Trophoblast cell (in vitro differentiated cells and primary cell): ENCODE measurements at regions not wholly inside any gene's neighbourhood (a gene's known extent, or its start where the extent isn't known, plus 50 kb on each side); places are given as distances from the start of the nearest gene placed in this dataset.
"Not testable (repeated sequence)": the region's sequence is repeated elsewhere in the genome, so short reads cannot be mapped to it uniquely, and the experiment has no call there.

Source experiments
- DNase-seq, 2 donors: peaks; one replicate each; pipeline ENCODE4 v3.0.0-alpha.2; 2016
- H2AFZ ChIP-seq: 2 replicates; pipeline ENCODE4 v1.6.1; 2013; ENCODE audit warnings: low read length, moderate library complexity, mild to moderate bottlenecking; ENCODE audit not compliant: insufficient read depth, poor library complexity
- H2AK5ac ChIP-seq: 2 replicates; pipeline ENCODE4 v1.6.1; 2013; ENCODE audit warnings: mild to moderate bottlenecking, low read length
- H2BK120ac ChIP-seq: 2 replicates; pipeline ENCODE4 v1.6.1; 2013; ENCODE audit warnings: low read length, mild to moderate bottlenecking, moderate library complexity; ENCODE audit not compliant: insufficient read depth, poor library complexity
- H2BK12ac ChIP-seq: 2 replicates; pipeline ENCODE4 v1.6.1; 2013; ENCODE audit warnings: mild to moderate bottlenecking, low read length, moderate library complexity
- H2BK5ac ChIP-seq: 2 replicates; pipeline ENCODE4 v1.6.1; 2013; ENCODE audit warnings: low read length, low read depth, moderate library complexity, mild to moderate bottlenecking; ENCODE audit not compliant: poor library complexity
- H3K14ac ChIP-seq: 2 replicates; pipeline ENCODE4 v1.6.1; 2013; ENCODE audit warnings: mild to moderate bottlenecking, low read length
- H3K18ac ChIP-seq: 2 replicates; pipeline ENCODE4 v1.6.1; 2013; ENCODE audit warnings: mild to moderate bottlenecking, low read length
- H3K23ac ChIP-seq: 2 replicates; pipeline ENCODE4 v1.6.1; 2013; ENCODE audit warnings: low read length
- H3K27ac ChIP-seq: 2 replicates; pipeline ENCODE4 v1.5.1; 2013; ENCODE audit warnings: low read depth, mild to moderate bottlenecking, inconsistent platforms, low read length, moderate library complexity
- H3K27me3 ChIP-seq: 2 replicates; pipeline ENCODE4 v1.6.1; 2013; ENCODE audit warnings: inconsistent platforms, mild to moderate bottlenecking, low read length, moderate library complexity; ENCODE audit not compliant: insufficient read depth
- H3K36me3 ChIP-seq, 2 experiments: 1 replicate in 1 of 2; 2 replicates in 1 of 2; pipeline ENCODE4 v1.6.1; 2013; ENCODE audit warnings: low read length in 2 of 2, mild to moderate bottlenecking in 2 of 2, moderate library complexity in 1 of 2; ENCODE audit not compliant: insufficient read depth in 2 of 2, control insufficient read depth in 1 of 2
- H3K4ac ChIP-seq: 2 replicates; pipeline ENCODE4 v1.6.1; 2013; ENCODE audit warnings: low read depth, mild to moderate bottlenecking, low read length, moderate library complexity
- H3K4me1 ChIP-seq, 2 experiments: 1 replicate in 1 of 2; 2 replicates in 1 of 2; pipeline ENCODE4 v1.6.1; 2013; ENCODE audit warnings: low read length in 2 of 2, mild to moderate bottlenecking in 2 of 2, moderate library complexity in 1 of 2; ENCODE audit not compliant: insufficient read depth in 2 of 2, control insufficient read depth in 1 of 2
- H3K4me2 ChIP-seq: 2 replicates; pipeline ENCODE4 v1.6.1; 2013; ENCODE audit warnings: inconsistent platforms, mild to moderate bottlenecking, low read length, moderate library complexity
- H3K4me3 ChIP-seq: 2 replicates; pipeline ENCODE4 v1.5.1; 2013; ENCODE audit warnings: mild to moderate bottlenecking, low read depth, low read length, inconsistent platforms
- H3K79me1 ChIP-seq: one replicate; pipeline ENCODE4 v1.6.1; 2013; ENCODE audit warnings: low read length
- H3K79me2 ChIP-seq: 2 replicates; pipeline ENCODE4 v1.6.1; 2013; ENCODE audit warnings: low read length, mild to moderate bottlenecking; ENCODE audit not compliant: control insufficient read depth, insufficient read depth, poor library complexity
- H3K9ac ChIP-seq: 2 replicates; pipeline ENCODE4 v1.6.1; 2013; ENCODE audit warnings: mild to moderate bottlenecking, low read length
- H3K9me3 ChIP-seq: 2 replicates; pipeline ENCODE4 v1.6.1; 2013; ENCODE audit warnings: low read depth, mild to moderate bottlenecking, control low read depth, inconsistent platforms, low read length; ENCODE audit not compliant: insufficient read depth
- H4K12ac ChIP-seq: 2 replicates; pipeline ENCODE4 v1.6.1; 2013; ENCODE audit warnings: low read depth, mild to moderate bottlenecking, low read length, moderate library complexity
- H4K8ac ChIP-seq: 2 replicates; pipeline ENCODE4 v1.6.1; 2013; ENCODE audit warnings: low read depth, mild to moderate bottlenecking, low read length, moderate library complexity
- H4K91ac ChIP-seq: one replicate; pipeline ENCODE4 v1.6.1; 2013; ENCODE audit warnings: low read depth, mild to moderate bottlenecking, low read length, moderate library complexity
- WGBS: extraction: QIAGEN DNeasy Blood & Tissue Kit; methylation state at CpG from one replicate; pipeline ENCODE4 v1.1.7; 2013; ENCODE audit warnings: missing lambda C conversion rate; ENCODE audit not compliant: insufficient read length, insufficient coverage; ENCODE audit errors: extremely low coverage; 5-methylcytosine and 5-hydroxymethylcytosine counted together

DNA sequence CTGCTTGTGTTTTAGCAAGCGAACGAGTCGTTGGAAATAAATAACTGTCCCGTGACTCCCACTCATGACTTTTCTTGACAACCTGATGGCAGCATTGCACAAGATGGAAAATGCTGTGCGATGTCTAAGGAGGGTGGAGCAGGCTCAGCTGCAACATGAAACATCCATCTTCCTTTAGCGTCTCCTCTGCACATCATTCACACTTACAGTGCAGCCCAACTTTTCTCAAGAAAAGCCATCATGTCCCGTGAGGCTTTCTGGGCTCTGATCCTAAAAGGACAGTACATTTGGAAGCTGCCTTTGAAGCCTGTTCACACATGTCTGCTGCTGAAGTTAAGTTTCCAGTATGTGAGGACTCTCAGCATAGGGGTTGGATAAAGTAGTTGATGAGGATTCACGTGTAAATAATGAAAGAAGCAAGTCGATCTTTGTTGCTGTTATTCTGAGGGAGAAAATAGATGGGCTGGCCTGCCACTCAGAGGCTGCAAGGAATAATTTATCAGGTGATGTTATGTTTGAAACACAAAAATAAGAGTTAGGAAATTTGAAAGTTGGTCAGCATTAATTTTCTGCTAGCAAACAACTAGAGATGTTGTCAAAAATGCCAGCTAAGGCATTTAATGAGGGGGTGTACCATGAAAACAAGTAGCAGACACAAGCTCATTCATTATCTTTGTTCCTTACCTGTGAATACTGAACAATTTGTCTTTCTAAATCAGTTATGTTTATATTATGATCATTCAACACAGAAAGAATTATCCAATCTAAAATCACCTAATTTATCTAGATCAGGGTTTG, 328.7 kb upstream of the ZFP42 start:
- Histone ChIP-seq H4K8ac (no peak overlapping the region), H3K79me2 (no peaks in the 10 kb centered on the region), H3K4ac (no peak overlapping the region), H2BK5ac (no peak overlapping the region), H3K27me3 (no peaks in the 10 kb centered on the region), H2BK120ac (no peak overlapping the region), H3K79me1 (no peaks in the 10 kb centered on the region), H4K91ac (no peak overlapping the region), H2AK5ac (no peak overlapping the region), H3K4me3 (no peak overlapping the region), H3K18ac (no peak overlapping the region), H3K27ac (no peak overlapping the region), H3K9ac (no peak overlapping the region), H3K4me1 (no peaks in the 10 kb centered on the region), H3K4me2 (no peak overlapping the region), H4K12ac (no peak overlapping the region), H3K9me3 (no peaks in the 10 kb centered on the region), H3K23ac (no peak overlapping the region), H2BK12ac (no peak overlapping the region), H3K14ac (no peak overlapping the region), H3K36me3 (no peaks in the 10 kb centered on the region), H2AFZ (no peak overlapping the region)
- no peak for DNase-seq
- WGBS, result no CpG with 5 or more reads among the region's 9 CpGs

DNA sequence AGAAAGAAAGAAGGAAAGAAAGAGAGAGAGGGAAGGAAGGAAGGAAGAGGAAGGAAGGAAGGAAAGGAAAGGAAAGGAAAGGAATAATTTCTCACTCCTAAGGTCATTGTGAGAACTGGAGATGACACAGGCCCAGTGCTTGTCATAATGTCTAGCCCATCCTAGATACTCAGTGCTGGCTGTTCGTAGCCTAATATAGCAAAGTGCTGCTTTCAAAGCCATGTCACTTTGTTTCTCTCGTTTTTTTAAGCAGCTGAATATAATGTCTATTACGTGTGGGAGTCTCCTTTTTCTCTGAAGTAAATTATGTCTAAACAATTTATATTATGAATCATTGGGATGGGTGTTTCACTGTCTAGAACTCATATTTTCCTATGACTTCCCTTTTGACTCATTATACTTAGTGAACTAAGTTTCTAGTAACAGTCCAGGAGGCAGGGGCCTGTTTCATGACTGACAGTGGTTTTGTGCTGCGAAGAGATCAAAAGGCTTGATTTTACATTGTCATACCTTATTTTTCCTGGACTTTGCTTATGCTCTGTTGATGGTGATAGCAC, 327.0 kb upstream of the ZFP42 start:
- Histone ChIP-seq H3K14ac (no peak overlapping the region), H2BK5ac (no peak overlapping the region), H3K9ac (no peak overlapping the region), H2AK5ac (no peak overlapping the region), H3K79me2 (no peaks in the 10 kb centered on the region), H3K18ac (no peak overlapping the region), H3K4ac (no peak overlapping the region), H3K79me1 (no peaks in the 10 kb centered on the region), H2AFZ (no peak overlapping the region), H3K4me3 (no peak overlapping the region), H4K12ac (no peak overlapping the region), H3K9me3 (no peaks in the 10 kb centered on the region), H4K8ac (no peak overlapping the region), H3K36me3 (no peaks in the 10 kb centered on the region), H2BK12ac (no peak overlapping the region), H3K27ac (no peak overlapping the region), H3K27me3 (no peaks in the 10 kb centered on the region), H3K4me2 (no peak overlapping the region), H4K91ac (no peak overlapping the region), H3K4me1 (no peaks in the 10 kb centered on the region), H3K23ac (no peak overlapping the region), H2BK120ac (no peak overlapping the region)
- no peak for DNase-seq
- no CpG with 5 or more reads among the region's 4 CpGs for WGBS

GRCh38 chr4:187671521-187671920, 324.1 kb upstream of the ZFP42 start:
- not testable (repeated sequence) for H3K9ac ChIP-seq, H3K4me2 ChIP-seq, H3K14ac ChIP-seq, H3K27ac ChIP-seq, H3K36me3 ChIP-seq, H3K4me3 ChIP-seq, H3K27me3 ChIP-seq, H2AK5ac ChIP-seq, H4K91ac ChIP-seq, H4K12ac ChIP-seq, H3K79me2 ChIP-seq, H3K4me1 ChIP-seq, H2BK12ac ChIP-seq, H2BK120ac ChIP-seq, H3K18ac ChIP-seq, H3K79me1 ChIP-seq, H3K23ac ChIP-seq, H3K9me3 ChIP-seq, H2AFZ ChIP-seq, H2BK5ac ChIP-seq, DNase-seq, H4K8ac ChIP-seq, H3K4ac ChIP-seq
- WGBS, result no CpG with 5 or more reads among the region's 13 CpGs

GRCh38 chr4:187671958-187672357, 323.6 kb upstream of the ZFP42 start:
- not testable (repeated sequence) for H2AFZ ChIP-seq, H3K79me2 ChIP-seq, H2AK5ac ChIP-seq

More at GRCh38 chr4:187671958-187672357, 323.6 kb upstream of the ZFP42 start:
- not testable (repeated sequence) for H3K27ac ChIP-seq, H3K4ac ChIP-seq, H4K91ac ChIP-seq, H3K4me1 ChIP-seq, H3K9me3 ChIP-seq, H2BK120ac ChIP-seq, H3K4me3 ChIP-seq, DNase-seq, H3K9ac ChIP-seq, H3K79me1 ChIP-seq, H3K23ac ChIP-seq, H2BK12ac ChIP-seq, H3K14ac ChIP-seq, H4K8ac ChIP-seq, H3K18ac ChIP-seq, H3K4me2 ChIP-seq, H3K27me3 ChIP-seq, H3K36me3 ChIP-seq, H4K12ac ChIP-seq, H2BK5ac ChIP-seq
- no CpG with 5 or more reads among the region's 12 CpGs for WGBS
